ENCODE measurements at regions not wholly inside any gene's neighbourhood (a gene's known extent, or its start where the extent isn't known, plus 50 kb on each side); places are given as distances from the start of the nearest gene placed in this dataset.

GRCh38 chr1:218765753-218766152, 407.9 kb upstream of the LYPLAL1 start:
- no peaks in the 10 kb centered on the region for H4K20me1 ChIP-seq
- TF ChIP-seq Cebpa-rat (IDR thresholded peaks at IDR 0.05): no peak
- no peaks in the 10 kb centered on the region for H3K4me1 ChIP-seq
- no peak overlapping the region for H3K4me2 ChIP-seq
- no peaks in the 10 kb centered on the region for H3K9me3 ChIP-seq
- no peaks in the 10 kb centered on the region for H3K36me3 ChIP-seq
- H3K27me3 ChIP-seq: no peaks in the 10 kb centered on the region
- no peak overlapping the region for H3K9ac ChIP-seq
- no peak overlapping the region for H3K27ac ChIP-seq
- no peak overlapping the region for H3K4me3 ChIP-seq

- Histone ChIP-seq H3K4me2 (no peak overlapping the region), H3K4me1 (no peaks in the 10 kb centered on the region), H3K27ac (no peak overlapping the region), H3K4me3 (no peak overlapping the region), H3K27me3 (no peaks in the 10 kb centered on the region), H4K20me1 (no peaks in the 10 kb centered on the region), H3K9me3 (no peaks in the 10 kb centered on the region), H3K9ac (no peak overlapping the region), H3K36me3 (no peaks in the 10 kb centered on the region)
- no peak for TF ChIP-seq Cebpa-rat (IDR thresholded peaks at IDR 0.05)
Measured at GRCh38 chr1:218771931-218772330, 401.7 kb upstream of the LYPLAL1 start.

- Histone ChIP-seq H3K4me3 (no peak overlapping the region), H3K4me2 (no peak overlapping the region), H4K20me1 (no peaks in the 10 kb centered on the region), H3K27me3 (no peaks in the 10 kb centered on the region), H3K4me1 (no peaks in the 10 kb centered on the region), H3K9ac (no peak overlapping the region), H3K36me3 (no peaks in the 10 kb centered on the region), H3K9me3 (no peaks in the 10 kb centered on the region), H3K27ac (no peak overlapping the region)
- TF ChIP-seq Cebpa-rat (IDR thresholded peaks at IDR 0.05): no peak
Measured at GRCh38 chr1:218772575-218772974, 401.1 kb upstream of the LYPLAL1 start.

- no peak overlapping the region for H3K4me2 ChIP-seq
Measured at GRCh38 chr1:218775501-218776021, 398.1 kb upstream of the LYPLAL1 start.

GRCh38 chr1:218778257-218779126, 395.2 kb upstream of the LYPLAL1 start:
- Histone ChIP-seq H4K20me1 (no peaks in the 10 kb centered on the region), H3K36me3 (no peaks in the 10 kb centered on the region), H3K4me1 (no peaks in the 10 kb centered on the region), H3K27me3 (no peaks in the 10 kb centered on the region), H3K9me3 (no peaks in the 10 kb centered on the region), H3K4me2 (no peak overlapping the region), H3K4me3 (no peak overlapping the region), H3K27ac (no peak overlapping the region), H3K9ac (no peak overlapping the region)
- no peak for TF ChIP-seq Cebpa-rat (IDR thresholded peaks at IDR 0.05)

More at GRCh38 chr1:218775501-218776021, 398.1 kb upstream of the LYPLAL1 start:
- H3K27me3 ChIP-seq: no peaks in the 10 kb centered on the region
- no peak for TF ChIP-seq Cebpa-rat (IDR thresholded peaks at IDR 0.05)
- no peak overlapping the region for H3K27ac ChIP-seq
- no peak overlapping the region for H3K9ac ChIP-seq
- H3K9me3 ChIP-seq: no peaks in the 10 kb centered on the region
- H4K20me1 ChIP-seq: no peaks in the 10 kb centered on the region
- no peak overlapping the region for H3K4me3 ChIP-seq
- no peaks in the 10 kb centered on the region for H3K4me1 ChIP-seq
- no peaks in the 10 kb centered on the region for H3K36me3 ChIP-seq

GRCh38 chr1:218779341-218780100, 394.2 kb upstream of the LYPLAL1 start:
- no peak overlapping the region for H3K27ac ChIP-seq
- TF ChIP-seq Cebpa-rat (IDR thresholded peaks at IDR 0.05): no peak
- H3K9me3 ChIP-seq: no peaks in the 10 kb centered on the region
- no peak overlapping the region for H3K4me2 ChIP-seq
- no peak overlapping the region for H3K9ac ChIP-seq
- H3K27me3 ChIP-seq: no peaks in the 10 kb centered on the region
- no peaks in the 10 kb centered on the region for H4K20me1 ChIP-seq
- H3K36me3 ChIP-seq: no peaks in the 10 kb centered on the region
- H3K4me1 ChIP-seq: no peaks in the 10 kb centered on the region
- H3K4me3 ChIP-seq: no peak overlapping the region

- no peak overlapping the region for H3K27ac ChIP-seq
- TF ChIP-seq Cebpa-rat (IDR thresholded peaks at IDR 0.05): no peak
Measured at GRCh38 chr1:218783131-218783530, 390.5 kb upstream of the LYPLAL1 start.

GRCh38 chr1:218783916-218784315, 389.8 kb upstream of the LYPLAL1 start:
- no peaks in the 10 kb centered on the region for H3K27me3 ChIP-seq
- H3K9ac ChIP-seq: no peak overlapping the region
- no peaks in the 10 kb centered on the region for H4K20me1 ChIP-seq
- H3K9me3 ChIP-seq: no peaks in the 10 kb centered on the region
- no peak for TF ChIP-seq Cebpa-rat (IDR thresholded peaks at IDR 0.05)
- H3K36me3 ChIP-seq: no peaks in the 10 kb centered on the region
- H3K27ac ChIP-seq: no peak overlapping the region
- H3K4me1 ChIP-seq: no peaks in the 10 kb centered on the region
- no peak overlapping the region for H3K4me3 ChIP-seq
- no peak overlapping the region for H3K4me2 ChIP-seq

More at GRCh38 chr1:218783131-218783530, 390.5 kb upstream of the LYPLAL1 start:
- Histone ChIP-seq H3K4me3 (no peak overlapping the region), H3K4me1 (no peaks in the 10 kb centered on the region), H3K9me3 (no peaks in the 10 kb centered on the region), H4K20me1 (no peaks in the 10 kb centered on the region), H3K9ac (no peak overlapping the region), H3K4me2 (no peak overlapping the region), H3K36me3 (no peaks in the 10 kb centered on the region), H3K27me3 (no peaks in the 10 kb centered on the region)

- H3K4me1 ChIP-seq: no peaks in the 10 kb centered on the region
- no peak overlapping the region for H3K27ac ChIP-seq
- no peaks in the 10 kb centered on the region for H3K27me3 ChIP-seq
- no peak overlapping the region for H3K4me2 ChIP-seq
- no peak overlapping the region for H3K4me3 ChIP-seq
- no peak for TF ChIP-seq Cebpa-rat (IDR thresholded peaks at IDR 0.05)
- no peaks in the 10 kb centered on the region for H3K36me3 ChIP-seq
- no peaks in the 10 kb centered on the region for H3K9me3 ChIP-seq
- no peak overlapping the region for H3K9ac ChIP-seq
- no peaks in the 10 kb centered on the region for H4K20me1 ChIP-seq
Measured at GRCh38 chr1:218785928-218786327, 387.8 kb upstream of the LYPLAL1 start.

- no peaks in the 10 kb centered on the region for H3K36me3 ChIP-seq
- no peak for TF ChIP-seq Cebpa-rat (IDR thresholded peaks at IDR 0.05)
- H3K4me3 ChIP-seq: no peak overlapping the region
- H3K27ac ChIP-seq: no peak overlapping the region
- no peaks in the 10 kb centered on the region for H4K20me1 ChIP-seq
- H3K4me2 ChIP-seq: no peak overlapping the region
- H3K9ac ChIP-seq: no peak overlapping the region
- H3K27me3 ChIP-seq: no peaks in the 10 kb centered on the region
- no peaks in the 10 kb centered on the region for H3K9me3 ChIP-seq
- H3K4me1 ChIP-seq: no peaks in the 10 kb centered on the region
Measured at GRCh38 chr1:218787826-218788225, 385.9 kb upstream of the LYPLAL1 start.
